H1 (cell line): ENCODE measurements at regions not wholly inside any gene's neighbourhood (a gene's known extent, or its start where the extent isn't known, plus 50 kb on each side); places are given as distances from the start of the nearest gene placed in this dataset.

Experiments used
- CTCF ChIA-PET: fragments of 300-600 bp; sonication (Branson Sonifier 250); formaldehyde crosslinking; loops from one replicate; lab custom pipeline; 2021; ENCODE audit not compliant: partially characterized antibody; lab: Charles Lee
- POLR2A ChIA-PET: fragments of 300-600 bp; sonication (Branson Sonifier 250); formaldehyde crosslinking; loops from one replicate; lab custom pipeline; 2021; ENCODE audit warnings: inconsistent platforms; ENCODE audit not compliant: partially characterized antibody; lab: Charles Lee
- DNase-seq, 2 experiments: peaks; one replicate each; pipeline versions ENCODE4 v3.0.0 to v3.0.0-alpha.2; 2010 to 2022; ENCODE audit warnings: low spot score in 2 of 2, low read depth in 1 of 2, mixed read lengths in 1 of 2
- FAIRE-seq: peaks from 2 replicates; lab custom pipeline; 2011; peaks lifted over from hg19 to GRCh38; lab: Jason Lieb, UNC
- H2AFZ ChIP-seq: 2 replicates; pipeline ENCODE4 v1.8.1; 2012; ENCODE audit warnings: low read length, inconsistent platforms
- H2AK5ac ChIP-seq: 2 replicates; pipeline ENCODE4 v1.6.1; 2013; ENCODE audit warnings: low read depth, low read length
- H2BK120ac ChIP-seq: replicated peaks from 2 replicates; pipeline ENCODE3; 2013; ENCODE audit warnings: low read depth, low read length, inconsistent platforms
- H2BK12ac ChIP-seq: 2 replicates; pipeline ENCODE4 v1.6.1; 2013; ENCODE audit warnings: low read depth, low read length
- H2BK15ac ChIP-seq: 2 replicates; pipeline ENCODE4 v1.6.1; 2013; ENCODE audit warnings: low read length
- H2BK20ac ChIP-seq: 2 replicates; pipeline ENCODE4 v1.6.1; 2013; ENCODE audit warnings: low read length
- H2BK5ac ChIP-seq: 2 replicates; pipeline ENCODE4 v1.6.1; 2013; ENCODE audit warnings: low read depth, low read length
- H3K14ac ChIP-seq: 2 replicates; pipeline ENCODE4 v1.6.1; 2013; ENCODE audit warnings: inconsistent platforms; ENCODE audit not compliant: insufficient read length
- H3K18ac ChIP-seq: 2 replicates; pipeline ENCODE4 v1.6.1; 2013; ENCODE audit warnings: low read length; ENCODE audit errors: extremely low read depth
- H3K23ac ChIP-seq: 2 replicates; pipeline ENCODE4 v1.6.1; 2013; ENCODE audit warnings: inconsistent platforms; ENCODE audit not compliant: insufficient read length
- H3K23me2 ChIP-seq: 2 replicates; pipeline ENCODE4 v1.6.1; 2013; ENCODE audit warnings: low read depth, low read length
- H3K27ac ChIP-seq: 2 replicates; pipeline ENCODE4 v1.6.1; 2011; ENCODE audit warnings: low read depth, low read length, inconsistent platforms
- H3K27me3 ChIP-seq, 4 experiments: replicated peaks in 1 of 4; 1 replicate in 1 of 4; 2 replicates in 3 of 4; pipeline versions ENCODE4 v1.6.1 to v1.8.1; 2011 to 2013; ENCODE audit warnings: low read length in 3 of 4, mild to moderate bottlenecking in 3 of 4, inconsistent platforms in 2 of 4, mixed read lengths in 2 of 4, moderate library complexity in 1 of 4; ENCODE audit not compliant: control insufficient read depth in 3 of 4, insufficient read depth in 3 of 4; ENCODE audit errors: extremely low read depth in 1 of 4
- H3K36me3 ChIP-seq, 4 experiments: 2 replicates each; pipeline versions ENCODE4 v1.6.1 to v1.8.1; 2011 to 2013; ENCODE audit warnings: mild to moderate bottlenecking in 4 of 4, low read length in 3 of 4, moderate library complexity in 2 of 4, control low read depth in 1 of 4, inconsistent platforms in 1 of 4; ENCODE audit not compliant: insufficient read depth in 4 of 4, control insufficient read depth in 2 of 4
- H3K4ac ChIP-seq: replicated peaks from 2 replicates; pipeline ENCODE3; 2013; ENCODE audit warnings: low read length, low read depth, mixed read lengths, inconsistent platforms; ENCODE audit not compliant: insufficient read length
- H3K4me1 ChIP-seq, 4 experiments: replicated peaks in 1 of 4; 1 replicate in 1 of 4; 2 replicates in 3 of 4; pipeline versions ENCODE4 v1.6.1 to v1.8.1; 2011 to 2013; ENCODE audit warnings: low read length in 3 of 4, inconsistent platforms in 2 of 4, mixed read lengths in 1 of 4; ENCODE audit not compliant: insufficient read depth in 4 of 4, control insufficient read depth in 3 of 4
- H3K4me2 ChIP-seq, 2 experiments: 2 replicates each; pipeline versions ENCODE4 v1.6.1 to v1.8.1; 2011 to 2013; ENCODE audit warnings: low read depth in 2 of 2, low read length in 2 of 2, control low read depth in 1 of 2, inconsistent platforms in 1 of 2, mild to moderate bottlenecking in 1 of 2; ENCODE audit not compliant: insufficient read depth in 1 of 2
- H3K4me3 ChIP-seq, 4 experiments: fragments of 200-600, 300-600 bp in 1 of 4; sonication (generic), shearing (Covaris generic), sonication (Bioruptor Twin) in 1 of 4; 2 replicates each; pipeline versions ENCODE4 v1.5.1 to v1.8.1; 2011 to 2016; ENCODE audit warnings: low read length in 4 of 4, low read depth in 3 of 4, control low read depth in 2 of 4, inconsistent platforms in 2 of 4, mild to moderate bottlenecking in 2 of 4, mixed read lengths in 1 of 4, moderate library complexity in 1 of 4; ENCODE audit not compliant: insufficient read depth in 2 of 4; ENCODE audit errors: extremely low read depth in 1 of 4
- H3K56ac ChIP-seq: replicated peaks from 2 replicates; pipeline ENCODE3; 2013; ENCODE audit warnings: low read depth, mild to moderate bottlenecking, mixed read lengths, low read length, inconsistent platforms; ENCODE audit not compliant: insufficient read length
- H3K79me1 ChIP-seq: 2 replicates; pipeline ENCODE4 v1.6.1; 2013; ENCODE audit warnings: low read depth, low read length, control low read depth
- H3K79me2 ChIP-seq, 2 experiments: 2 replicates each; pipeline versions ENCODE4 v1.6.1 to v1.8.1; 2012 to 2013; ENCODE audit warnings: low read length in 2 of 2, mild to moderate bottlenecking in 2 of 2, inconsistent platforms in 1 of 2; ENCODE audit not compliant: insufficient read depth in 2 of 2, control insufficient read depth in 1 of 2
- H3K9ac ChIP-seq, 4 experiments: replicated peaks in 1 of 4; 1 replicate in 1 of 4; 2 replicates in 3 of 4; pipeline versions ENCODE4 v1.6.1 to v1.8.1; 2011 to 2013; ENCODE audit warnings: low read depth in 3 of 4, low read length in 3 of 4, control low read depth in 2 of 4, mild to moderate bottlenecking in 2 of 4, moderate library complexity in 2 of 4, inconsistent platforms in 1 of 4; ENCODE audit errors: extremely low read depth in 1 of 4
- H3K9me3 ChIP-seq, 2 experiments: 2 replicates each; pipeline versions ENCODE4 v1.6.1 to v1.8.1; 2012 to 2013; ENCODE audit warnings: mild to moderate bottlenecking in 2 of 2, moderate library complexity in 2 of 2, control low read depth in 1 of 2, inconsistent platforms in 1 of 2, low read depth in 1 of 2, low read length in 1 of 2, mixed read lengths in 1 of 2; ENCODE audit not compliant: insufficient read depth in 2 of 2
- H4K20me1 ChIP-seq, 2 experiments: replicated peaks in 1 of 2; 2 replicates each; pipeline versions ENCODE3 to v1.8.1; 2011 to 2013; ENCODE audit warnings: inconsistent platforms in 2 of 2, low read length in 2 of 2, mild to moderate bottlenecking in 1 of 2; ENCODE audit not compliant: insufficient read depth in 2 of 2, control insufficient read depth in 1 of 2
- H4K5ac ChIP-seq: 2 replicates; pipeline ENCODE4 v1.6.1; 2013; ENCODE audit warnings: low read length, low read depth, mixed read lengths, inconsistent platforms; ENCODE audit not compliant: insufficient read length
- H4K8ac ChIP-seq: 2 replicates; pipeline ENCODE4 v1.8.0; 2013; ENCODE audit warnings: mild to moderate bottlenecking, moderate library complexity, low read length, inconsistent platforms; ENCODE audit not compliant: insufficient read depth; ENCODE audit errors: extremely low read depth
- H4K91ac ChIP-seq: replicated peaks from 2 replicates; pipeline ENCODE3; 2013; ENCODE audit warnings: low read length, mixed read lengths, inconsistent platforms; ENCODE audit not compliant: insufficient read length
- WGBS, 2 experiments: shearing (Covaris generic) in 1 of 2; methylation state at CpG; one replicate each; pipeline versions ENCODE4 v1.1.6 to v1.1.7; 2013 to 2015; ENCODE audit warnings: low lambda C conversion rate in 2 of 2, mixed read lengths in 2 of 2, inconsistent platforms in 1 of 2, low coverage in 1 of 2, missing lambda C conversion rate in 1 of 2; ENCODE audit not compliant: insufficient replicate concordance in 2 of 2, insufficient coverage in 1 of 2, insufficient read length in 1 of 2; ENCODE audit errors: extremely low coverage in 1 of 2, missing lambda C conversion rate in 1 of 2; 5-methylcytosine and 5-hydroxymethylcytosine counted together
- TF ChIP-seq, protein P1 (sequence below): fragments of 300-600 bp; sonication (generic); IDR thresholded peaks from 2 replicates; pipeline ENCODE4 v1.7.1; 2012; ENCODE audit warnings: low read length, moderate library complexity, mild to moderate bottlenecking, inconsistent platforms; ENCODE audit not compliant: insufficient replicate concordance

DNA sequence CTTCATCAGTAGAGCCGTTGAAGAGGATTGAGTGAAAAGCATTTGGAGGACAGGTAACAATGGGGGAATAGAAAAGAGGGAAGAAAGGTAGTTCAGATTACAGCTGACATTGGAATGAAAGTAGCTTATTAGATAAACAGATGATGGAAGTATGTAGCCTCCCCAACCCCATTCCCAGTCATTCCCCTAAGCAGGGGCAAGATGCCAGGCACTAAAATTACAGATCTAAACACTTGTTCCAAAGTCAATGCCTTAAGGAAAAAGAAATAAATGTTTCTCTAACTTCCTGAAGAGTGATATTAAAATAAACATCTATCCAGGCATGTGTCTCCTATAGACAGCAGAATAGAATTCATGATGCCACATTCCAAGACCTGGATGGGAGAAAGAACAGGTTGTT is 350.8 kb downstream of the PDGFC start:
- CTCF ChIA-PET = interaction anchor here (1.6 to 1.9 kb wide), 2 partner anchors 10 to 12 kb away, joined by 3 to 5 read pairs; no protein-coding TSS in a partner anchor
- Histone ChIP-seq H2AK5ac (no peak overlapping the region), H3K14ac (no peak overlapping the region), H3K56ac (no peak overlapping the region), H3K79me1 (no peaks in the 10 kb centered on the region), H4K5ac (no peak overlapping the region), H2BK12ac (no peak overlapping the region), H2BK20ac (no peak overlapping the region), H3K18ac (no peak overlapping the region), H3K4me1 (no peaks in the 10 kb centered on the region), H3K4me3 (no peak overlapping the region), H4K91ac (no peak overlapping the region), H3K36me3 (no peaks in the 10 kb centered on the region), H3K9me3 (no peaks in the 10 kb centered on the region), H3K23me2 (no peaks in the 10 kb centered on the region), H2BK120ac (no peak overlapping the region), H3K4me2 (no peak overlapping the region), H2BK15ac (no peak overlapping the region), H3K9ac (no peak overlapping the region), H4K8ac (no peak overlapping the region), H2BK5ac (no peak overlapping the region), H3K79me2 (no peaks in the 10 kb centered on the region), H3K23ac (no peak overlapping the region), H4K20me1 (no peaks in the 10 kb centered on the region), H3K27me3 (no peaks in the 10 kb centered on the region), H3K4ac (no peak overlapping the region), H2AFZ (no peak overlapping the region), H3K27ac (no peak overlapping the region)
- DNase-seq (no peak), FAIRE-seq (no peak)
- WGBS, 2 experiments = 94% methylated on average over 1 of the region's 1 CpG; no CpG with 5 or more reads in 1 of the 2 experiments
- POLR2A ChIA-PET = no interaction called here
- TF ChIP-seq, protein P1, sequence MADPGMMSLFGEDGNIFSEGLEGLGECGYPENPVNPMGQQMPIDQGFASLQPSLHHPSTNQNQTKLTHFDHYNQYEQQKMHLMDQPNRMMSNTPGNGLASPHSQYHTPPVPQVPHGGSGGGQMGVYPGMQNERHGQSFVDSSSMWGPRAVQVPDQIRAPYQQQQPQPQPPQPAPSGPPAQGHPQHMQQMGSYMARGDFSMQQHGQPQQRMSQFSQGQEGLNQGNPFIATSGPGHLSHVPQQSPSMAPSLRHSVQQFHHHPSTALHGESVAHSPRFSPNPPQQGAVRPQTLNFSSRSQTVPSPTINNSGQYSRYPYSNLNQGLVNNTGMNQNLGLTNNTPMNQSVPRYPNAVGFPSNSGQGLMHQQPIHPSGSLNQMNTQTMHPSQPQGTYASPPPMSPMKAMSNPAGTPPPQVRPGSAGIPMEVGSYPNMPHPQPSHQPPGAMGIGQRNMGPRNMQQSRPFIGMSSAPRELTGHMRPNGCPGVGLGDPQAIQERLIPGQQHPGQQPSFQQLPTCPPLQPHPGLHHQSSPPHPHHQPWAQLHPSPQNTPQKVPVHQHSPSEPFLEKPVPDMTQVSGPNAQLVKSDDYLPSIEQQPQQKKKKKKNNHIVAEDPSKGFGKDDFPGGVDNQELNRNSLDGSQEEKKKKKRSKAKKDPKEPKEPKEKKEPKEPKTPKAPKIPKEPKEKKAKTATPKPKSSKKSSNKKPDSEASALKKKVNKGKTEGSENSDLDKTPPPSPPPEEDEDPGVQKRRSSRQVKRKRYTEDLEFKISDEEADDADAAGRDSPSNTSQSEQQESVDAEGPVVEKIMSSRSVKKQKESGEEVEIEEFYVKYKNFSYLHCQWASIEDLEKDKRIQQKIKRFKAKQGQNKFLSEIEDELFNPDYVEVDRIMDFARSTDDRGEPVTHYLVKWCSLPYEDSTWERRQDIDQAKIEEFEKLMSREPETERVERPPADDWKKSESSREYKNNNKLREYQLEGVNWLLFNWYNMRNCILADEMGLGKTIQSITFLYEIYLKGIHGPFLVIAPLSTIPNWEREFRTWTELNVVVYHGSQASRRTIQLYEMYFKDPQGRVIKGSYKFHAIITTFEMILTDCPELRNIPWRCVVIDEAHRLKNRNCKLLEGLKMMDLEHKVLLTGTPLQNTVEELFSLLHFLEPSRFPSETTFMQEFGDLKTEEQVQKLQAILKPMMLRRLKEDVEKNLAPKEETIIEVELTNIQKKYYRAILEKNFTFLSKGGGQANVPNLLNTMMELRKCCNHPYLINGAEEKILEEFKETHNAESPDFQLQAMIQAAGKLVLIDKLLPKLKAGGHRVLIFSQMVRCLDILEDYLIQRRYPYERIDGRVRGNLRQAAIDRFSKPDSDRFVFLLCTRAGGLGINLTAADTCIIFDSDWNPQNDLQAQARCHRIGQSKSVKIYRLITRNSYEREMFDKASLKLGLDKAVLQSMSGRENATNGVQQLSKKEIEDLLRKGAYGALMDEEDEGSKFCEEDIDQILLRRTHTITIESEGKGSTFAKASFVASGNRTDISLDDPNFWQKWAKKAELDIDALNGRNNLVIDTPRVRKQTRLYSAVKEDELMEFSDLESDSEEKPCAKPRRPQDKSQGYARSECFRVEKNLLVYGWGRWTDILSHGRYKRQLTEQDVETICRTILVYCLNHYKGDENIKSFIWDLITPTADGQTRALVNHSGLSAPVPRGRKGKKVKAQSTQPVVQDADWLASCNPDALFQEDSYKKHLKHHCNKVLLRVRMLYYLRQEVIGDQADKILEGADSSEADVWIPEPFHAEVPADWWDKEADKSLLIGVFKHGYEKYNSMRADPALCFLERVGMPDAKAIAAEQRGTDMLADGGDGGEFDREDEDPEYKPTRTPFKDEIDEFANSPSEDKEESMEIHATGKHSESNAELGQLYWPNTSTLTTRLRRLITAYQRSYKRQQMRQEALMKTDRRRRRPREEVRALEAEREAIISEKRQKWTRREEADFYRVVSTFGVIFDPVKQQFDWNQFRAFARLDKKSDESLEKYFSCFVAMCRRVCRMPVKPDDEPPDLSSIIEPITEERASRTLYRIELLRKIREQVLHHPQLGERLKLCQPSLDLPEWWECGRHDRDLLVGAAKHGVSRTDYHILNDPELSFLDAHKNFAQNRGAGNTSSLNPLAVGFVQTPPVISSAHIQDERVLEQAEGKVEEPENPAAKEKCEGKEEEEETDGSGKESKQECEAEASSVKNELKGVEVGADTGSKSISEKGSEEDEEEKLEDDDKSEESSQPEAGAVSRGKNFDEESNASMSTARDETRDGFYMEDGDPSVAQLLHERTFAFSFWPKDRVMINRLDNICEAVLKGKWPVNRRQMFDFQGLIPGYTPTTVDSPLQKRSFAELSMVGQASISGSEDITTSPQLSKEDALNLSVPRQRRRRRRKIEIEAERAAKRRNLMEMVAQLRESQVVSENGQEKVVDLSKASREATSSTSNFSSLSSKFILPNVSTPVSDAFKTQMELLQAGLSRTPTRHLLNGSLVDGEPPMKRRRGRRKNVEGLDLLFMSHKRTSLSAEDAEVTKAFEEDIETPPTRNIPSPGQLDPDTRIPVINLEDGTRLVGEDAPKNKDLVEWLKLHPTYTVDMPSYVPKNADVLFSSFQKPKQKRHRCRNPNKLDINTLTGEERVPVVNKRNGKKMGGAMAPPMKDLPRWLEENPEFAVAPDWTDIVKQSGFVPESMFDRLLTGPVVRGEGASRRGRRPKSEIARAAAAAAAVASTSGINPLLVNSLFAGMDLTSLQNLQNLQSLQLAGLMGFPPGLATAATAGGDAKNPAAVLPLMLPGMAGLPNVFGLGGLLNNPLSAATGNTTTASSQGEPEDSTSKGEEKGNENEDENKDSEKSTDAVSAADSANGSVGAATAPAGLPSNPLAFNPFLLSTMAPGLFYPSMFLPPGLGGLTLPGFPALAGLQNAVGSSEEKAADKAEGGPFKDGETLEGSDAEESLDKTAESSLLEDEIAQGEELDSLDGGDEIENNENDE = no peak
